Endothelial cell of umbilical vein (primary cell): ENCODE measurements at regions not wholly inside any gene's neighbourhood (a gene's known extent, or its start where the extent isn't known, plus 50 kb on each side); places are given as distances from the start of the nearest gene placed in this dataset.

ENCODE experiments used
- BruUV-seq: library from RNA; stranded (reverse); fragments of 400-500 nt; replicated peaks from 2 replicates; lab custom pipeline; 2021; lab: Mats Ljungman, UMichigan
- CTCF ChIA-PET: fragments of 300-600, 350-600 bp; sonication (Branson Sonifier 250); formaldehyde crosslinking; loops from one replicate; lab custom pipeline; 2021; ENCODE audit warnings: antibody characterized with exemption, inconsistent platforms; lab: Charles Lee
- POLR2A ChIA-PET: fragments of 300-600, 350-600 bp; sonication (Branson Sonifier 250); formaldehyde crosslinking; loops from one replicate; lab custom pipeline; 2021; ENCODE audit warnings: antibody characterized with exemption, inconsistent platforms; lab: Charles Lee
- DNase-seq: peaks from one replicate; pipeline ENCODE4 v3.0.0-alpha.2; 2011; ENCODE audit warnings: low read depth, low spot score
- FAIRE-seq: peaks from 2 replicates; lab custom pipeline; 2011; peaks lifted over from hg19 to GRCh38; lab: Jason Lieb, UNC
- H2AFZ ChIP-seq: 2 replicates; pipeline ENCODE4 v1.6.0; 2012; ENCODE audit warnings: low read depth, low read length, control low read depth, inconsistent platforms
- H3K27ac ChIP-seq: 2 replicates; pipeline ENCODE4 v1.5.1; 2011; ENCODE audit warnings: low read depth, mild to moderate bottlenecking, control low read depth, low read length, moderate library complexity; ENCODE audit not compliant: insufficient read depth
- H3K27me3 ChIP-seq, 2 experiments: 2 replicates each; pipeline versions ENCODE4 v1.6.0 to v1.6.1; 2011; ENCODE audit warnings: low read length in 2 of 2, mixed read lengths in 1 of 2; ENCODE audit not compliant: control insufficient read depth in 2 of 2, insufficient read depth in 2 of 2
- H3K36me3 ChIP-seq, 2 experiments: 2 replicates in 1 of 2; 3 replicates in 1 of 2; pipeline ENCODE4 v1.5.1; 2011; ENCODE audit warnings: low read length in 2 of 2, mild to moderate bottlenecking in 1 of 2, moderate library complexity in 1 of 2; ENCODE audit not compliant: control insufficient read depth in 2 of 2, insufficient read depth in 2 of 2; ENCODE audit errors: extremely low read depth in 1 of 2
- H3K4me1 ChIP-seq: 3 replicates; pipeline ENCODE4 v1.5.1; 2011; ENCODE audit warnings: mild to moderate bottlenecking, low read length; ENCODE audit not compliant: control insufficient read depth, insufficient read depth; ENCODE audit errors: extremely low read depth
- H3K4me2 ChIP-seq: 2 replicates; pipeline ENCODE4 v1.6.1; 2011; ENCODE audit warnings: low read length, control low read depth, mixed read lengths; ENCODE audit not compliant: insufficient read depth
- H3K4me3 ChIP-seq, 3 experiments: fragments of 200-600 bp in 1 of 3; sonication (generic), shearing (Covaris generic) in 1 of 3; replicated peaks in 1 of 3; 2 replicates each; pipeline ENCODE4 v1.5.1; 2011 to 2016; ENCODE audit warnings: control low read depth in 3 of 3, low read length in 3 of 3, mild to moderate bottlenecking in 2 of 3, inconsistent platforms in 1 of 3, low read depth in 1 of 3, moderate library complexity in 1 of 3; ENCODE audit not compliant: insufficient read depth in 1 of 3
- H3K79me2 ChIP-seq: 2 replicates; pipeline ENCODE4 v1.6.0; 2012; ENCODE audit warnings: low read length, inconsistent platforms; ENCODE audit not compliant: control insufficient read depth, insufficient read depth
- H3K9ac ChIP-seq: replicated peaks from 2 replicates; pipeline ENCODE3; 2011; ENCODE audit warnings: low read length, control low read depth; ENCODE audit not compliant: insufficient read depth; ENCODE audit errors: extremely low read depth
- H3K9me1 ChIP-seq: replicated peaks from 3 replicates; pipeline ENCODE4 v1.6.0; 2011; ENCODE audit warnings: mild to moderate bottlenecking, low read length; ENCODE audit not compliant: control insufficient read depth, insufficient read depth; ENCODE audit errors: extremely low read depth
- H3K9me3 ChIP-seq: replicated peaks from 2 replicates; pipeline ENCODE4 v1.5.1; 2012; ENCODE audit warnings: low read length, inconsistent platforms; ENCODE audit not compliant: control insufficient read depth, insufficient read depth
- H4K20me1 ChIP-seq: replicated peaks from 2 replicates; pipeline ENCODE3; 2011; ENCODE audit warnings: mild to moderate bottlenecking, low read length; ENCODE audit not compliant: control insufficient read depth, insufficient read depth; ENCODE audit errors: extremely low read depth
- EZH2 ChIP-seq: IDR thresholded peaks from 2 replicates; pipeline ENCODE4 v1.6.1; 2012; ENCODE audit warnings: borderline replicate concordance, low read depth, mild to moderate bottlenecking, moderate library complexity, low read length, inconsistent platforms; ENCODE audit not compliant: severe bottlenecking
- GATA2 ChIP-seq: IDR thresholded peaks from 2 replicates; pipeline ENCODE4 v1.7.0; 2011; ENCODE audit warnings: low read depth, mild to moderate bottlenecking, moderate library complexity, mixed read lengths, low read length; ENCODE audit not compliant: insufficient read length, insufficient read depth
- JUN ChIP-seq: IDR thresholded peaks from 2 replicates; pipeline ENCODE4 v1.6.1; 2011; ENCODE audit warnings: borderline replicate concordance, low read depth; ENCODE audit not compliant: insufficient read length, insufficient read depth
- MYC ChIP-seq: IDR thresholded peaks from one replicate; pipeline ENCODE4 v1.6.1; 2011; ENCODE audit warnings: mild to moderate bottlenecking, low read depth, low read length
- POLR2A ChIP-seq: IDR thresholded peaks from 2 replicates; pipeline ENCODE4 v1.6.1; 2012; ENCODE audit warnings: low read depth, mild to moderate bottlenecking, control low read depth, low read length
- POLR2AphosphoS5 ChIP-seq: IDR thresholded peaks from 2 replicates; pipeline ENCODE4 v1.6.1; 2012; ENCODE audit warnings: low read depth, mild to moderate bottlenecking, control low read depth, low read length, moderate library complexity; ENCODE audit not compliant: insufficient read depth
- dilution Hi-C: fragments of 300-500 bp; cut with MboI; formaldehyde crosslinking; loops from one replicate; pipeline ENCODE4 v1.15.0; 2019; ENCODE audit warnings: low sequenced_read_pairs; ENCODE audit not compliant: extremely low pct_ligation_motif_present
- intact Hi-C: fragments of 100-400 bp; cut with micrococcal nuclease; formaldehyde crosslinking; loops from one replicate; pipeline ENCODE4 v1.10.0; 2022
- TF ChIP-seq, protein P1 (sequence below): IDR thresholded peaks from 2 replicates; pipeline ENCODE4 v1.6.1; 2011; ENCODE audit not compliant: insufficient read depth, insufficient read length
- TF ChIP-seq, protein P2 (sequence below), 2 donors: IDR thresholded peaks; 1 replicate in 1 of 2; 2 replicates in 1 of 2; pipeline ENCODE4 v1.5.1; 2011; ENCODE audit warnings: low read length in 2 of 2, mild to moderate bottlenecking in 2 of 2, moderate library complexity in 2 of 2, control low read depth in 1 of 2, inconsistent platforms in 1 of 2, low read depth in 1 of 2; ENCODE audit not compliant: insufficient read depth in 1 of 2; ENCODE audit errors: extremely low read depth in 1 of 2

DNA sequence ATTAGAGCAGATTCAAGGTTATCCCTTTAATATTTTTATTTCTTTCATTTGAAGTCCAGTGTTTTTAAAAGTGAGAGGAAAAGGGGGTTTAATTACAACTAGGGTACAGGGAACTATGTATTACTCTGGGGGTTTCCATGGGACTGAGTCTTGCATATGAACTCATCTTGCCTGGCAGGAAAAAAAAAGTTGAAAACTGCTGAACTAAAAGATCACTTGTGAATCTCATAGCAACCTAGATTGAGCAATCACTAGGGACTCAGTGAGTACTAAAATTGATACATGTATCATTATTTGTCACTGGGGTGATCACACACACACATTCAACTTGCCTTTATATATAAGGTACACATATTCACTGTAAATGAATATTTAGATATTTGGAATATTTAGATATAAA, 180.7 kb upstream of the SFRP2 start:
- H3K4me3 ChIP-seq = no peak overlapping the region
- no peak overlapping the region for H3K9ac ChIP-seq
- no peak overlapping the region for H3K27ac ChIP-seq
- POLR2A ChIA-PET = no interaction called here
- intact Hi-C loops (no loop called here), dilution Hi-C loops (no loop called here)
- DNase-seq (no peak), FAIRE-seq (no peak)
- TF ChIP-seq JUN = no peak
- no peak for TF ChIP-seq GATA2
- TF ChIP-seq, protein P1, sequence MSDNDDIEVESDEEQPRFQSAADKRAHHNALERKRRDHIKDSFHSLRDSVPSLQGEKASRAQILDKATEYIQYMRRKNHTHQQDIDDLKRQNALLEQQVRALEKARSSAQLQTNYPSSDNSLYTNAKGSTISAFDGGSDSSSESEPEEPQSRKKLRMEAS = no peak
- no peak for TF ChIP-seq POLR2AphosphoS5
- TF ChIP-seq POLR2A = no peak
- TF ChIP-seq, protein P2, sequence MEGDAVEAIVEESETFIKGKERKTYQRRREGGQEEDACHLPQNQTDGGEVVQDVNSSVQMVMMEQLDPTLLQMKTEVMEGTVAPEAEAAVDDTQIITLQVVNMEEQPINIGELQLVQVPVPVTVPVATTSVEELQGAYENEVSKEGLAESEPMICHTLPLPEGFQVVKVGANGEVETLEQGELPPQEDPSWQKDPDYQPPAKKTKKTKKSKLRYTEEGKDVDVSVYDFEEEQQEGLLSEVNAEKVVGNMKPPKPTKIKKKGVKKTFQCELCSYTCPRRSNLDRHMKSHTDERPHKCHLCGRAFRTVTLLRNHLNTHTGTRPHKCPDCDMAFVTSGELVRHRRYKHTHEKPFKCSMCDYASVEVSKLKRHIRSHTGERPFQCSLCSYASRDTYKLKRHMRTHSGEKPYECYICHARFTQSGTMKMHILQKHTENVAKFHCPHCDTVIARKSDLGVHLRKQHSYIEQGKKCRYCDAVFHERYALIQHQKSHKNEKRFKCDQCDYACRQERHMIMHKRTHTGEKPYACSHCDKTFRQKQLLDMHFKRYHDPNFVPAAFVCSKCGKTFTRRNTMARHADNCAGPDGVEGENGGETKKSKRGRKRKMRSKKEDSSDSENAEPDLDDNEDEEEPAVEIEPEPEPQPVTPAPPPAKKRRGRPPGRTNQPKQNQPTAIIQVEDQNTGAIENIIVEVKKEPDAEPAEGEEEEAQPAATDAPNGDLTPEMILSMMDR (IDR thresholded peaks at IDR 0.05; ENCODE audit: extremely low read depth in 1 of 2, insufficient read depth in 1 of 2, low read depth in 1 of 2, low read length in 2 of 2) = no peak
- no peak for TF ChIP-seq EZH2
- no peak for TF ChIP-seq MYC
- CTCF ChIA-PET = no interaction called here
- H2AFZ ChIP-seq = no peak overlapping the region
- no peaks in the 10 kb centered on the region for H3K9me1 ChIP-seq
- H3K27me3 ChIP-seq = no peaks in the 10 kb centered on the region
- H4K20me1 ChIP-seq = no peaks in the 10 kb centered on the region
- H3K79me2 ChIP-seq = no peaks in the 10 kb centered on the region
- H3K36me3 ChIP-seq = no peaks in the 10 kb centered on the region
- H3K9me3 ChIP-seq = peaks cover 2% of the 10 kb centered on the region
- H3K4me2 ChIP-seq = no peak overlapping the region
- no peaks in the 10 kb centered on the region for H3K4me1 ChIP-seq
- BruUV-seq = no TSS peak
